Transverse colon (tissue), 4 donors: ENCODE measurements at regions not wholly inside any gene's neighbourhood (a gene's known extent, or its start where the extent isn't known, plus 50 kb on each side); places are given as distances from the start of the nearest gene placed in this dataset.

Source experiments
- CTCF ChIP-seq, 5 experiments: fragments of 200-600 bp in 3 of 5; fragments of 450-650 bp in 2 of 5; sonication (generic) in 3 of 5; IDR thresholded peaks; 1 replicate in 2 of 5; 2 replicates in 3 of 5; pipeline ENCODE4 v1.5.1; 2016 to 2017; ENCODE audit warnings: antibody characterized with exemption in 5 of 5, inconsistent platforms in 3 of 5, mild to moderate bottlenecking in 2 of 5, moderate library complexity in 1 of 5
- EP300 ChIP-seq: sonication (generic); formaldehyde crosslinking; IDR thresholded peaks from one replicate; pipeline ENCODE4 v1.6.1; 2017; ENCODE audit warnings: antibody characterized with exemption, low read depth
- POLR2A ChIP-seq: fragments of 450-650 bp; IDR thresholded peaks from one replicate; pipeline ENCODE4 v1.6.1; 2016; ENCODE audit warnings: antibody characterized with exemption, mild to moderate bottlenecking, moderate library complexity
- POLR2AphosphoS5 ChIP-seq, 3 donors: sonication (generic); formaldehyde crosslinking; IDR thresholded peaks; one replicate each; pipeline ENCODE4 v1.6.1; 2016; ENCODE audit warnings: antibody characterized with exemption in 3 of 3

- TF ChIP-seq CTCF (IDR thresholded peaks at IDR 0.05) (no peak), POLR2A (no peak), EP300 (no peak), POLR2AphosphoS5 (IDR thresholded peaks at IDR 0.05) (no peak)
These were observed 183.2 kb upstream of the MYLIP start for GRCh38 chr6:15945593-15946159.
